BJ (cell line): ENCODE measurements at regions not wholly inside any gene's neighbourhood (a gene's known extent, or its start where the extent isn't known, plus 50 kb on each side); places are given as distances from the start of the nearest gene placed in this dataset.

Source experiments
- CTCF ChIA-PET: fragments of 350-600 bp; formaldehyde crosslinking; extraction: SDS; loops from one replicate; lab custom pipeline; 2021; ENCODE audit warnings: antibody characterized with exemption, inconsistent platforms; lab: Yijun Ruan, JAX
- POLR2A ChIA-PET: fragments of 300-600 bp; sonication (Branson Sonifier 250); formaldehyde crosslinking; extraction: SDS; loops from one replicate; lab custom pipeline; 2021; ENCODE audit warnings: antibody characterized with exemption; lab: Charles Lee
- DNase-seq: peaks from one replicate; pipeline ENCODE4 v3.0.0-alpha.2; 2011; ENCODE audit warnings: low read depth
- H3K27me3 ChIP-seq: 2 replicates; pipeline ENCODE4 v1.6.0; 2011; ENCODE audit warnings: low read length; ENCODE audit not compliant: control insufficient read depth, insufficient read depth
- H3K36me3 ChIP-seq: 2 replicates; pipeline ENCODE4 v1.5.1; 2011; ENCODE audit warnings: low read length; ENCODE audit not compliant: control insufficient read depth, insufficient read depth
- H3K4me3 ChIP-seq: 2 replicates; pipeline ENCODE4 v1.5.1; 2011; ENCODE audit warnings: low read depth, mild to moderate bottlenecking, control low read depth, low read length
- TF ChIP-seq, protein P1 (sequence below): IDR thresholded peaks from 2 replicates; pipeline ENCODE4 v1.5.1; 2011; ENCODE audit warnings: low read depth, mild to moderate bottlenecking, control low read depth, inconsistent platforms, low read length, moderate library complexity; ENCODE audit not compliant: insufficient read depth

- ChIA-PET POLR2A (no interaction called here), CTCF (no interaction called here)
- no peak for DNase-seq
- Histone ChIP-seq H3K4me3 (no peak overlapping the region), H3K36me3 (no peaks in the 10 kb centered on the region), H3K27me3 (no peaks in the 10 kb centered on the region)
- TF ChIP-seq, protein P1, sequence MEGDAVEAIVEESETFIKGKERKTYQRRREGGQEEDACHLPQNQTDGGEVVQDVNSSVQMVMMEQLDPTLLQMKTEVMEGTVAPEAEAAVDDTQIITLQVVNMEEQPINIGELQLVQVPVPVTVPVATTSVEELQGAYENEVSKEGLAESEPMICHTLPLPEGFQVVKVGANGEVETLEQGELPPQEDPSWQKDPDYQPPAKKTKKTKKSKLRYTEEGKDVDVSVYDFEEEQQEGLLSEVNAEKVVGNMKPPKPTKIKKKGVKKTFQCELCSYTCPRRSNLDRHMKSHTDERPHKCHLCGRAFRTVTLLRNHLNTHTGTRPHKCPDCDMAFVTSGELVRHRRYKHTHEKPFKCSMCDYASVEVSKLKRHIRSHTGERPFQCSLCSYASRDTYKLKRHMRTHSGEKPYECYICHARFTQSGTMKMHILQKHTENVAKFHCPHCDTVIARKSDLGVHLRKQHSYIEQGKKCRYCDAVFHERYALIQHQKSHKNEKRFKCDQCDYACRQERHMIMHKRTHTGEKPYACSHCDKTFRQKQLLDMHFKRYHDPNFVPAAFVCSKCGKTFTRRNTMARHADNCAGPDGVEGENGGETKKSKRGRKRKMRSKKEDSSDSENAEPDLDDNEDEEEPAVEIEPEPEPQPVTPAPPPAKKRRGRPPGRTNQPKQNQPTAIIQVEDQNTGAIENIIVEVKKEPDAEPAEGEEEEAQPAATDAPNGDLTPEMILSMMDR, result no peak
These were observed 671.2 kb upstream of the GALNTL6 start for GRCh38 chr4:171142045-171142444.

DNA sequence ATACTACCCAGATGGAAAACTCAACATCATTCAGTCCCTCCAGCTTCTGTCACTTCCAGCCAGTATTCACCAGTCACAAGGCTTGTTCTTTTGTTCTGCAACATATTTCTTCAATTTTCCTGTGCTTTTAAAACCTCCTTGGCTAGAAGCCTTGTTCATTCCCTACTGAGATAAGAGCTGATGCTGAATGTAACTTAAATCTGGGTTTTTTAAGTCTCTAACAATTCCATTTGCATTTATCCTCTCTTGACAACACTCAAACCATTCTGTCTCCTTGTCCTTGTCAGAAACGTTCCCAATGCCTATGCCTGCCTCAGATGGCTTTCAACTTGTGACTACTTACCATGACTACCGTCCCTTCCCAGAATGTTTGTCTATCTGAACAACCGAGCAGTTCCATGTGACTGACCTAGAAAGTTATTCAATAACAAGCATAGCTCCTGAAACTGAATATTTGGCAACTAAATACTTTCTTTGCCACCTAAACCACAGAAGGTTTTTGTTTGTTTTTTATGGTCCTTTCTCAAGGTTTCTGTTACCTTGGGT is 682.9 kb upstream of the GALNTL6 start:
- H3K4me3 ChIP-seq, result no peak overlapping the region
- CTCF ChIA-PET, result no interaction called here
- TF ChIP-seq, protein P1, result no peak
- POLR2A ChIA-PET, result no interaction called here
- no peaks in the 10 kb centered on the region for H3K36me3 ChIP-seq
- no peak for DNase-seq
- no peaks in the 10 kb centered on the region for H3K27me3 ChIP-seq

GRCh38 chr4:171118091-171118490 is 695.1 kb upstream of the GALNTL6 start:
- Histone ChIP-seq H3K4me3 (no peak overlapping the region), H3K27me3 (no peaks in the 10 kb centered on the region), H3K36me3 (no peaks in the 10 kb centered on the region)
- TF ChIP-seq, protein P1, result no peak
- ChIA-PET CTCF (no interaction called here), POLR2A (no interaction called here)
- no peak for DNase-seq

GRCh38 chr4:171117457-171117856 is 695.7 kb upstream of the GALNTL6 start:
- H3K4me3 ChIP-seq, result no peak overlapping the region
- DNase-seq, result no peak
- H3K36me3 ChIP-seq, result no peaks in the 10 kb centered on the region
- ChIA-PET CTCF (no interaction called here), POLR2A (no interaction called here)
- no peaks in the 10 kb centered on the region for H3K27me3 ChIP-seq
- TF ChIP-seq, protein P1, result no peak

- ChIA-PET CTCF (no interaction called here), POLR2A (no interaction called here)
- Histone ChIP-seq H3K4me3 (no peak overlapping the region), H3K36me3 (no peaks in the 10 kb centered on the region), H3K27me3 (no peaks in the 10 kb centered on the region)
- TF ChIP-seq, protein P1, result no peak
- DNase-seq, result no peak
These were observed 711.4 kb upstream of the GALNTL6 start for GRCh38 chr4:171101845-171102244.
